Fibroblast of skin of right quadriceps (primary cell): ENCODE measurements at regions not wholly inside any gene's neighbourhood (a gene's known extent, or its start where the extent isn't known, plus 50 kb on each side); places are given as distances from the start of the nearest gene placed in this dataset.

Experiments used
- DNase-seq: peaks from one replicate; pipeline ENCODE4 v3.0.0-alpha.2; 2013

DNA sequence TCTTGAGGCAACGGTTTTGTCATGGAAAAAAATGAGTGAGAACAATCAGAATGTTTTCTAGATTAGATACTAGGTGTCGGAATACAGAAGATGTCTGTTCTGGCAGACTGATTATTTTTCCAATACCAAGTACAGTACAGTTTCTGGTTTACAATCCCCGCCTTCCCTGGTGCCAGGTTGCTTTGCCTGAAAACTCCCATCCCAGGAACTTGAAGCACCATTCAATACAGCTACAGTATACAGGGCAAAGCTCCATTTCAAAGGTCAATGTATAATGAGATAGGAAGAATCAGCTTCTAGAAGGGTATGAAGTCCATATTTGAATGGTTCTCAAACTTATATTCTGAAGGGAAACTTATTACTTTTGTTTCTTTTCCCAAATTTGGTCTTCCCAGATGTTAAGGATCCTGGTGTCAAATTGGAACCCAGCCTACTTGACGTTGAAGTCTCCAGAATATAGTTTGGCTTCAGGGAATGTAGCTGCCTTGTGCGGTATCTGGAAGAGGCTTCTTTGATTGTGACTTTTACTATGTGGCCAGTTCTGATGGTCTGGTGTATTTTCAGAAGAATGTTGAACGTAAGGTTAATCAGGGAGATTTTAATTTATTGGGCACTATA lies 238.0 kb upstream of the ATP2B1 start:
- no peak for DNase-seq

DNA sequence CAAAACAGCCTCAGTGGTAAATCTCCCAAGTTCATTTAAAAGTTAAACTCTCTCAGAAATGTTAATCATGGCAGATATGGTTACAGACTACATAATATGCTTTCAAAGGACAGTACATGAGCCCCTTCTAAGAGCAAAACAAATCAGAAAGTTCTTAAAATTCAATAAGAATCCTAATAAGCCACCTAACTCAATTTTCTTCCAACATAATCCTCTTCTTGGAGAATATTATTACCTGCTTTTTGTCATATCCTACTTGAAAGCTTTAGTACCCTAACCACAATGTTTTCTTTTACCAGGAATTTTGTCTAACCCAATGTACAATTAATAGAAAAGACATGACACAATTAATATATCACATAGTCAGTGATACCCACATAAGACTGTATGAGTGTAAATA lies 236.5 kb upstream of the ATP2B1 start:
- DNase-seq, result no peak

DNA sequence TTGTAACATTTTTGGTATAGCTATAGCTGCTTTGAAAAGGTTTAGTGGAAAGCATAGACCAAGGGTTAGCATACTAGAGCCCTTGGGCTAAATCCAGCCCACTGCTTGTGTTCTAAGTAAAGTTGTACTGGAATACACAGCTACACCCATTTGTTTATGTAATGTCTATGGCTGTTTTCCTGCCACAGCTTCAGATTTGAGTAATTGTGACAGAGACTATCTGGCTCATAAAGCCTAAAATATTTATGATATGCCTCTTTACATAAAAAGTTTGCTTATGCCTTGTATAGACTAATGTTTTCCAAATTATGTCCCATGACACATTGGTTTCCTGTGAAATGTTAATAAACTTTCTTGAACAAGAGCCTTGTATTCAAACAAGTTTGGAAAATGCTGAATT lies 234.8 kb upstream of the ATP2B1 start:
- DNase-seq, result no peak

DNA sequence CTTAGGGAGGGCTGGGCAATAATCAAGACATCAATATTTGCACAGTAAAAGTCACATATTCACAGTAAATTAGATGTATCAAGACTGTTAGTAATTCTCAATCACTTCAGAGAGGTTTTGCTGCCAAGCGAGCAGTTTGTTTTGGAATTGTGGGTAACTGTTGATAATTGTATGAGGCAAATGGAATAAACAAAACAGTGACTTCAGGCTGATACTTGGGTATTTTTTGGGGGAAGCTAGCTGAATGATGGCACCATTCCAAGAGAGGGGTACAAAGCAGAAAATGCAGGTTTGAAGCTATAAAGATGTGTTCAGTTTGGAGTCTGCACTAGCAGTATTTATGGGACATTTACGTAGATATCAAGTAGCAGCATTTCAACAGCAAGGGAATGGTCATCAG lies 232.8 kb upstream of the ATP2B1 start:
- no peak for DNase-seq

DNA sequence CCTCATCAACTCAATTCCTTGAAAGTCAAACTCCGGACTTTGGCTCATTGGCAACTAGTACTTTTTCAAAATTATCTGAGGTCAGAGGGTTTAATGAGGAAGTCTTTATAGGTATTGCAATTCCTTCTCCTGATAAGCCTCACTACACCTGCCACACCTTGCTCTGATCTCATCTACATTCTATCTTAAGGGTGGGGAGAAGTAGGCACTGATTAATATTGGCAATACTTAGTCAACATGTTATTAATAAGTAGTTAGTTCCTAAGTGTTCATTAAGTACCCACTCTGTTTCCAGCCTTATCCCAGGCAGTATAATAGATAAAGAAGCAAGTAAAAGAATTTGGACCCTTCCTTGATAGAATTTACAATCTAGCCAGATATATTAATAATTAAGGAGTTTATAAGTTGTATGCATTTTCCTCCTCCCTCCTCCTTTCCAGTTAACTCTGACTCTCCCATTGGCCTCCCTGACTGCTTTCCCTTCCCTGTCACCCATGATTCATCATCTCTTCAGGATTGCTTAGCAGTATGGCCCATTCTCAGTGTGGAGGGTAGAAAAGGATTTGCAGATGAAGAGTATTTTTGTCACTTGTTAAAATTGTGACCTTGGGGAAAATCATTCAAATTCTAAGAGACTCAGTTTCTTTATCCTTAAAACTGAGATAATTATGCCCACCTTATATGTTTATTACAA lies 231.0 kb upstream of the ATP2B1 start:
- DNase-seq, result no peak

DNA sequence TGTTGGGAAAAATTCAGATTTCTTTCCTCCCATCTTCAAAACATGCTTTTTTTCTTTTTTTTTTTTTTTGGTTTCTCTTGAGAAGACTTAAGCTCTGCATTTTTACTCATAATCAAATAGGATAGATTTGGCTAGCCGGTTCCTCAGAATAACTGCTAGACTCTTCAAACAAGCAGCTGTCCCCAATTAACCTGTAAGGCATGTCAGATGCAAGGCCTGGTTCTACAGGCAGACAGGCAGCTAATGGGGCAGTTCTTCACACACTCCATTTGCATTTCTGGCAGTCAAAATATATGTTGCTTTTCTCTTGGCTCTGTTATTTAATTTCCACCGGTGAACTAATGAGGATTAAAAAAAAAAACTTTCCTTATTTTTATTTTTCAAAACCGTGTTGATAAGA lies 228.0 kb upstream of the ATP2B1 start:
- no peak for DNase-seq

DNA sequence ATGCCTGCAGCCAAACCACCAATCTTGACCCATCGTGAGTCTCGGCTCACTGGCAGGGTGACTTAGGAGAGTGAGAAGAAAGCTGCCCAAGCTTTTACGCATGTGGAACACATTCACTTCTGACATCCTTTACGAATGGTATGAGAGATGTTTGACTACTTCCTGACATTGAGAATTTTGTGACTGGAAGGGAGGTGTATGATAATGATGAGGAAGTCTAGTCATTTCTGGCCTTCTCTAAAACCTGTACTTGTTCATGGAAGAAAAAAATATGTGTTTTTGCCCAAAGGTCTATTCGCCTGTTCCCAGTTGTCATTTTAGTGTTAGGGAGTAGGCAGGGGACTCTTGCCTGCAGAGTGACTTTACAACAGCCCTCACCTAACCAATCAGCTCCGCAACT lies 227.2 kb upstream of the ATP2B1 start:
- DNase-seq, result no peak

DNA sequence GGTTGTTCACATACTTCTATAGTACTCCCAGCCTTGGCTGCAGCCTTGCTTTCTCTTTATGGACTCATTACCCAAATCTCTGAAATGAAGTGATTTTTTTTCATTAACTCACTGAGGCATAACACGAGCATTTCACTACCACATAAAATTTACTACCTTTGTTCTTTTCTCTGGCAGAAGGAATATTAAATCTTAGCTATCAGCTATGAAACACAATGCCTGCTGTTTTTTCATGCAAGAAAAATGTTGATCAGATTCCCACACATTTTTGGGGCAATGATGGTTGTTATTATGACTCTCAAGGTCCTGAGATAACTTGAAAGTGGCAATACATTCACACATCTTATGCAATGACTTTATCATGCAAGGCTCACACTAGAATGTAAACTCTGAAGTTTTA lies 225.3 kb upstream of the ATP2B1 start:
- DNase-seq, result peak; percentile 51

DNA sequence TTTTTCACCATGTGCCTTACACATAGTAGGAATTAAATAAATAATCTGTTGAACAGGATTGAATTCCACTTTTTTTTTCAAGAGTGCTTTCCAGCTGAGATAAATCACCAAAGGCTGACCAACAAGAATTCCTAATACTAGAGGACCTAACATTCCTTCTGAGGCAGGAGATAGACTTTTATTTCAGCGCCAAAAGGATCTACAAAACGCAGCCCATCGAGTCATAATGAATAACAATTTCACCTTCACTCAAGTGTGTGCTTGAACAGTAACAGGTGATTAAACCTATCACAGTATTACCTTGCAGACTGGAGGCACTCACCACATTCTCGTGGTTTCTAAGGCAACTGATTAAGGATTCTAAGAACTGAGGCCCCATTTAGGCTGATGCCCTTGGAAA lies 224.3 kb upstream of the ATP2B1 start:
- DNase-seq, result no peak

DNA sequence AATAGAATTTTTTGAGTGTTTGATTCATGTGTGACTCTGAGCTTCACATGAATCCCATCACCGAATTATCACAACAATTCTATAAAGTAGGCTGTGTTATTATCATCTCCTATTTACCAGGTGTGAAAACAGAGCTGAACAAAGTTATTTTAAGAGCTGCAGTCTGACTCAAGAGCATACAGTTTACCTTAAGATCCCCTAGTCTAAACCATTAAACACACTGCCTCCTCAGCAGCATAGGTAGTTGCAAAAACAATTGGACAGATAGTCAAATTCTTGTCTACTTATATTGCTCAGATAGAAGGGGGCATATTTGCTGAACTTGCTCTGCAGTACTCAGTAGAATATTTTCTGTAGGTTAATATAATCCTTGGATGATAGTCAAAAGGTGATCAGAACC lies 219.8 kb upstream of the ATP2B1 start:
- no peak for DNase-seq

DNA sequence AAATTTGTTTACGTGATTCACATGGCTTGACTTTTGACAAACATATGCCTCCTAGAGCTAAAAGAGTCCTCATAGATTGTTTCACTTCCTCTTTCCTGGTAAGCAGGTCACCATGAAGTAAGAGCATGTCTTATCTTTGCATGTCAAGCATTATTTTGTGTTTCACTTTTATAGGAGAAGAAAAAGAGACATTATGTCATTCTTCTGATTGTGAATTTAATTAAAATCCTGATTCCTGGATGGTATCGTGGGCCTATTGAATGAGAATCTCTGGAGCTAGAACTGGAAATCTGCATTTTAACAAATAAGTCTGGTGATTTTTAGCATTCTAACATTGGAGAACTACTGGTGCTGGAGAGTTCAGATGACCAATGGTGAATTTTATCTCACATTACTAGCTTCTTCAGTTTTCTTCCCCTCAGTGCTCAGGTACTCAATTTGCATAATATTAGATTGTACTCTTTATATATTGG lies 218.6 kb upstream of the ATP2B1 start:
- no peak for DNase-seq

DNA sequence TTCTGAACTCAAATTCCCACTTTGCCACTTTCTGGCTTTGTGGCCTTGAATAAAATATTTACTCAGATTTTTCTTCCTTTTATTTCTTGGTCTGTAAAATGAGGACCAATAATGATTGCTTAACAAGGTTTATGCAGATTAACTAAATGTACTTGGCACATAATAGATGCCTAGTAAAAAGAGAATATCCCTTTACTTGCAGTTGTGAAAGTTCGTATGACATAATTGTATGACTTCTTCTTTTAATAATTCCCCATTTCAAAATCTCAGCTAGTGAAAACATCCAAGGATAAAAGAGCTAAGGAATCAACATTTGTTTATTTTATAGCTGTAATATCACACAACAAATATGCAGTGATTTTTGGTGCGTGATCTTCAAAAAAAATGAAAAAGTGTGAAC lies 215.6 kb upstream of the ATP2B1 start:
- DNase-seq, result no peak

DNA sequence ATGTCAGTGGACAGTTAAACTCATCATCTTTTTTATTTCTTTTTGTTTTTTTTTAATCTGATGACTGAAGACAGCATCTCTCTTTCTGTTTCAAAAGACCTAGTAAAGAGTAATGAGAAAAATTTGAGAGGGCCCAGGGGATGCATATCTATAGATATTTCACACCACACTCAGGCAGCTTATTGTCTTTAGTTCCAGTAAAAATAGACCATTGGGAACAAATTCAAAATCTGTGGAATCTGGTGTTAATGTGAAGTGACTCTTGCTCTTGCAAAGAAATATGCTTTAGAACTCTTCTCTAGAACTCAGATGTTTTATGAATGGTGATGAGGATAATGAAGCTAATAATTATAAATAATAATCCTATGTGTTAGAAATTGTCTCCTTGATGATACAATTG lies 214.5 kb upstream of the ATP2B1 start:
- DNase-seq, result peak; percentile 33

DNA sequence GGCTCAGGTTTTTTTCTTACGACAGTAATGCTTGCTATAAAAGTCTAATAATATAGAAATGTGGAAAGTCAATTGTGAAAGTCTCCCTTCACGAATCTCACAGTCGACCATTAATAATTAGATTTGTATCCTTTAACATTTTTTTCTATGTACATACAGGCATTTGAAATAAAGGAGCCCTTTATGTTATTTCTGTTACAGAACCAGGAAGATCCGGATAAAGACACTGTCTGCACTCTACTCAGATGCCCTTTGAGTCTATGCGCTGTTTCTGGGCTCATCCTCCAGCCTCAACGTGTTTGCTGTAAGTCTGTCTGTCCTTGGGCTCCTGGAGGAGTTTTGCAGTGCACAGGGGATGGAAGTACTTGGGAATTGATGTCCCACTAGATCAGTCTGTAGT lies 212.2 kb upstream of the ATP2B1 start:
- no peak for DNase-seq

DNA sequence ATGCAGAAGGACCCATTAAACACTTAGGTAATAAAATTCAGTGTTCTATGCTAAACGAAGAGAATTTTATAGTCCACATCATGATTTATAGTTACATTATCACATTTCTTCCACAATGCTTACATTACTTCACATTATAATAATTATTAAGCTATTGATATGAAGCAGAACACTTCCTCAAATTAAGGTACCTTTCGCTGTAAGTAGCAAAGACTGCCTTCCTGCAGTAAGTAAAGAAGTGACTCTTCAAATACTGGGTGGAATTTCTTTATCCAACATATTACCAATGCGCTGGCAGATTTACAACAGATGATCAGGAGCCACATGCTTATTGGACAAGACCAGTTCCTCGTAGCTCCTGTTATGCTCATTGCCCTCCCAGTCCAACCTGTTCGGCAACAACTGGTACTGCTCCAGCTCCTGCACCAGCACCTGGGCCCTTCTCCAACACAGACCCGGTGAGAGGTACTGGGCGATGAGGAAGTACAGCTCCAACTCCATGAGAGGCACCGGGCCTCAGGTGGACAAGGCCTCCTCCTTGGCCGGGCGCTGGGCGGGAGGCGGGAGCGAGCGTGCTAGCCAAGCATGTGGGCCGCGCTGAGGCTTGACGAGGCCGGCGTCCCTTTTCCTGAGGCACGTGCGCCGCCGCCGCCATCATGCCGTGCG lies 210.7 kb upstream of the ATP2B1 start:
- no peak for DNase-seq

DNA sequence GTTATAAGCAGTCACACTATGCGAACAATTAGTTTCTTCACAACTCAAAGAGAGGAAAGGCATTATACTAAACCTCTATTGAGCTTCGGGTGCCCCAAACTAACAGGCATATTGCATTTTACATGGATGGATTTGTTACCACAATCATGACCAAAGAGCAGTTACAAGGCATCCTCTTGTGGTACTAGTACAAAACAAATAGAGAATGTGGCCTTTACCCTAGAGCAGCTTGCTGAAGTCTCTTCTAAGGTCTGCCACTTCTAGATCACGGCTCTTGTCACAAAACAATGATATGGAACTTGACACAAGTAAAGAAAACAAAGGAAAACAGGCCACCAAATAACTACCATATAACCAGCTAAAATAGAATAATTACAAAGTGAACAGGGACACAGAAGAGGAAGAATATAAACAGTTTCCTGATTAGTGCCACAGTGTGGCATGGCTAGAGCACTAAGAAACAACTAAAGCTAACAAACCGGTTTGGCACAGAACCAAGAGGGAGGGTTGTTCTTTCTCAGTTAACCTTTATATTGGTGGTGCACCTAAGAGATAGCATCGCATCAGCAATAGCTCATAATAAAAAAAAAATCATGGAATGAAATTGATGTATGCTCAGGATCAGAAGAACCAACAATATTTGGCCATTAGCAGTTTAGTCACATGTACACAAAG lies 209.7 kb upstream of the ATP2B1 start:
- no peak for DNase-seq

DNA sequence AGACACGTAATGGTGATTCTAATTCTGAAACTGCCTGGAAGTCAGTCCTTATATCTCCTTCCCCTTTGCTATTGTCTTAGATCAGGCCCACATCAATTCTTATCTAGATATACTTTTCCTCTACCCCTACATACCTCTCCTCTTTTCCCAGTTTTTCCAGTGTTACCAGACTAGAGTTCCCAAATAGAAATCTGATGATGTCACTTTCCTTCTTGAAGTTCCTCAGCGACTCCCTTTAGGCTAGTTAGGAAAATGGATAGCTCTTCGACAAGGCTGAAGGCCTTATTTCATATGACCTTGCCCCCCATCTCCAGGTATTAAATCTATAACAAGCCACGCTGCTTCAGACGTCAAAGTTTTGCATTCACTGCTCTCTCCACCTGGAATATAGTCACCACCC lies 201.1 kb upstream of the ATP2B1 start:
- no peak for DNase-seq

DNA sequence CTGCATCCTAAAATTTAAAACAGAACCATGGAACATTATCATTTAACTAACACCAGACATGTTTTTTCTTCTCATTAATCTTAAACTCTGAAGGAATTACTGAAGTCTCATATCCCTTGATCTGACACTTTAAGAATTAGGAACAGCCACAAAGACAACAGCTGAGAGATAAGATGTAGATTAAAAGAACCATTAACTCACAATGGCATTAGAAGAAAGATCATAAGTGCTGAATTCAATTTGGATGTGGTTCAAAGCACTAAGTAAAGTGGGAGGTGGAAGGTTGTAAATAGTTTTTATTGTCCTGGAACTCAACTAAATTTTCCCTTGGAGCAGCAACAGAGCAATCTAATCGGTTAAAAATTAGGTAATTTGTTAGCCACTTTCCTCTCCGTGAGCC lies 199.0 kb upstream of the ATP2B1 start:
- no peak for DNase-seq

DNA sequence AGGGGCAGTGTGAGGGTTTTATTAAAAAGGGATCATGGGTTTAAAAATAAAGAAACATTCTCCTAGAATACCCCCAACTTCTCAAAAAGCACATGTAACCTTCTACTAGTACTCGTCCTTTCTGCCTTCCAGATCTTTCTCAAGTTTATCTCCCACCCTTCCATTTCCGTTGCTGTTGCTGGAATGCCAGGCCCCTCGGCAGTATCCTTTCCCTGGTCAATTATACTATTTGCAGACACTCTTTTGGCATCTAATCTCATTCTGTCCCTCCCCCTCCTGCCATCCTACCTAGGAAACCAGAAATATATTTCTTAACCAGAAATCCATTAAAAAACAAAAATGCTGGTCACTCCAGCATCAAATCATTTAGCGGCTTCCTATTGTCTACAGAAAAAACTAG lies 198.2 kb upstream of the ATP2B1 start:
- DNase-seq, result no peak

DNA sequence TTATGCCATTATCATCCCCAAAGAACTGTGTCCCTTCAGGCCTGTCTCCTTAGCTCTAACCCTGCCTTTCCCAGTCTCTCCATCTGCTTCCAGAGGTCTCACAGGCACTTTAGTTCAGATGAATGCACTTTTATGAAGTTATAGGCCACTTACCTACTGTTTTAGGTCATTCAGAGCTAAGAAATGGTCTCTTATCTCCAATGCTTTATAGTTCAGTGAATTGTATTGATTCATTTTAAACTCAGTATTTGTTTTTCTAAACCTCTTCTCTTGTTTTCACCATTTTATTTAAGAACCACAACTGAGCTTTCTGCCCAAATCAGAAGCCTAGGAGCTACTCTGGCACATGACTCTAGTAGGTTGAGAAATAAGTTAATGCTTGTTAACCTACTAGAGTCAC lies 197.5 kb upstream of the ATP2B1 start:
- no peak for DNase-seq

DNA sequence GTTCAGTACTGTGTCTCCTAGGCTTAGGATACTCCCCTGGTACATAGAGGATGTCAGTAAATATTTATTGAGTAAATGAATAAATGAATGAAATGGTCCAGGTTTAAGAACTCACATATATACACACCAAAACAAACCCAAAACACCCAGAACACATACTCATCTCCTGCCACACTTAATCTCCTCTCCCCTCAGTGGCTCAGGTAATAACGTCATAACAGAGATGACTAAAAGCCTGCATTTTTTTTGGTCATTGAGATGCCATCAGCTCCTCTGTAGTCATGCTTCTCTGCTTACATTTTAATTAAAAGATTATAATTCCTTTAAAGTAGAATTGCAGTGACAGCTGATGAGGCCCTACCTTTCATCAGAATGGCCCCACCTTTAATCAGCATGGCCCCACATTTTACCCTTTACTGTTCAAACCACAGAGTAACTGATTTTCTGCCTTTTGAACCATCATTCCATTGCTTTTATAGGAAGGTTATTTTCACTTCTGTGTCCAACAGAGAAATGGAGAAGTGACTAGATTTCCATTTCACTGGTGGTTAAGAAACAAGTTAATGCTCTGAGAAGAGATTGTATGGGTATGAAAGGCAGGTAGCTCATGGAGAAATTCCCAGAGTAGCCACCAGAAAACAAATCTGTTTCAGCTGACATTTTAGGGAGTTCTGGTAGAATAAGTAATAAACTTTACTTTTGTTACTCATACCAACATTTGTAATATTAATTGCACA lies 193.4 kb upstream of the ATP2B1 start:
- DNase-seq, result no peak

DNA sequence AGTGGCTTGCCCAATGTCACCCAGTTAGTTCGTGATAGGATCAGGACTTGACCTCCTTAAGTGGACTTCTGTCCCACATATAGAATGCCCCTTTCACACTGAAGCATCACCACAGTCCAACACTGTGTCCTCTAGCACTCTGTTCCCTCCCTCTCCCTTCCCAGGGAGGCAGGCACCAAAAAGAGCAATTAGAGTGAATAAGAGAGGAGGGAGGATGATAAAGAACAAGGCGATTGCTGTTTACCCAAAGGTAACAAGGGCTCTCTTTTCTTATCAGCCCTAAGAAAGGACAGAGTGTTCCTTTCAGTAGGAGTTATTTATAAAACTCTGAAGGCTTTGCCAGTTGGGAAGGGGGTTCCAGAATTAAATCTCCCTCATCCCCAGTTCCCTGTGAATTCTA lies 192.7 kb upstream of the ATP2B1 start:
- no peak for DNase-seq

DNA sequence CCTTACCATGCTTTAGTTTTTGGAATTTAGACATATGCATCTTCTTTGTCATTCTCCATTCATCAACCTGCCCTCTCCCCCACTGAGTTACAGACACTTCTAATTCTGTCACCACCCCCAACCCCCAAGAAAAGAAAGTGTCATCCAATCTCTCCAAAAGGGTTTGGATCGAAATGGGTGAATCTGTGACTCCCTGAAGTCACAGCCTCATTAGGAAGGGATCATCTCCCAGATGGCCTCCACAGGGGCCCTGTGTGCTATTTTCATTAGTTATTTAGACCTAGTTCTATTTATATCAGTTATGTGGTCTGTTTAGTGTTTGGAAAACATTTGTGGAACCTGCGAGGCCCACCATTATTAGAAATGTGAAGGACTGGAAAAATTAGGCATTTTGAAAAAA lies 191.0 kb upstream of the ATP2B1 start:
- no peak for DNase-seq
